SK-N-SH (cell line): ENCODE measurements at regions not wholly inside any gene's neighbourhood (a gene's known extent, or its start where the extent isn't known, plus 50 kb on each side); places are given as distances from the start of the nearest gene placed in this dataset.

ENCODE experiments used
- CTCF ChIA-PET: fragments of 300-600, 350-600 bp; formaldehyde crosslinking; extraction: SDS; loops from one replicate; lab custom pipeline; 2021; lab: Yijun Ruan, JAX
- POLR2A ChIA-PET: fragments of 350-600 bp; sonication (Branson Sonifier 250); formaldehyde crosslinking; extraction: SDS; loops from one replicate; lab custom pipeline; 2020; ENCODE audit warnings: antibody characterized with exemption, inconsistent platforms; lab: Yijun Ruan, JAX
- DNase-seq: peaks from one replicate; pipeline ENCODE4 v3.0.0; 2012
- H2AFZ ChIP-seq: fragments of 200-600 bp; sonication (generic); 2 replicates; pipeline ENCODE4 v1.8.1; 2016; ENCODE audit warnings: antibody characterized with exemption, mild to moderate bottlenecking, low read depth
- H3F3A ChIP-seq: fragments of 200-600 bp; sonication (generic); replicated peaks from 2 replicates; pipeline ENCODE3; 2016; ENCODE audit warnings: antibody characterized with exemption, mild to moderate bottlenecking; ENCODE audit not compliant: insufficient read depth
- H3K27ac ChIP-seq, 2 experiments: fragments of 200-500 bp in 1 of 2; fragments of 200-600 bp in 1 of 2; sonication (Bioruptor generic) in 1 of 2; sonication (generic), shearing (Covaris generic) in 1 of 2; 2 replicates each; pipeline versions ENCODE4 v1.5.1 to v1.6.1; 2014 to 2016; ENCODE audit warnings: low read depth in 2 of 2, inconsistent platforms in 1 of 2, low read length in 1 of 2, mild to moderate bottlenecking in 1 of 2, mixed read lengths in 1 of 2
- H3K27me3 ChIP-seq: fragments of 200-600 bp; sonication (generic), shearing (Covaris generic); 2 replicates; pipeline ENCODE4 v1.6.1; 2016; ENCODE audit warnings: mixed run types; ENCODE audit not compliant: insufficient read depth
- H3K36me3 ChIP-seq, 2 experiments: fragments of 200-500 bp in 1 of 2; fragments of 200-600 bp in 1 of 2; sonication (Bioruptor generic) in 1 of 2; sonication (generic) in 1 of 2; replicated peaks in 1 of 2; 2 replicates each; pipeline versions ENCODE3 to v1.5.1; 2014 to 2016; ENCODE audit warnings: low read length in 1 of 2, mild to moderate bottlenecking in 1 of 2; ENCODE audit not compliant: insufficient read depth in 2 of 2, control insufficient read depth in 1 of 2
- H3K4me1 ChIP-seq, 2 experiments: fragments of 200-500 bp in 1 of 2; fragments of 200-600 bp in 1 of 2; sonication (Bioruptor generic) in 1 of 2; sonication (generic), shearing (Covaris generic) in 1 of 2; 2 replicates each; pipeline versions ENCODE4 v1.5.1 to v1.6.1; 2014 to 2016; ENCODE audit warnings: low read depth in 1 of 2, low read length in 1 of 2, mixed run types in 1 of 2; ENCODE audit not compliant: insufficient read depth in 2 of 2, control insufficient read depth in 1 of 2
- H3K4me2 ChIP-seq: fragments of 200-600 bp; sonication (generic), shearing (Covaris generic); 2 replicates; pipeline ENCODE4 v1.6.1; 2017; ENCODE audit warnings: mixed run types
- H3K4me3 ChIP-seq, 2 experiments: fragments of 200-500 bp in 1 of 2; fragments of 200-600 bp in 1 of 2; sonication (Bioruptor generic) in 1 of 2; sonication (generic), shearing (Covaris generic) in 1 of 2; 2 replicates each; pipeline versions ENCODE4 v1.5.1 to v1.8.1; 2014 to 2016; ENCODE audit warnings: low read depth in 2 of 2, inconsistent platforms in 1 of 2, low read length in 1 of 2, mild to moderate bottlenecking in 1 of 2, mixed read lengths in 1 of 2, moderate library complexity in 1 of 2
- H3K79me2 ChIP-seq: fragments of 200-600 bp; sonication (generic); 2 replicates; pipeline ENCODE4 v1.8.1; 2017; ENCODE audit warnings: mild to moderate bottlenecking; ENCODE audit not compliant: insufficient read depth
- H3K9ac ChIP-seq: fragments of 200-600 bp; sonication (generic); 2 replicates; pipeline ENCODE4 v1.6.1; 2017; ENCODE audit warnings: mixed run types
- H3K9me2 ChIP-seq: fragments of 200-600 bp; sonication (generic); 2 replicates; pipeline ENCODE4 v1.6.1; 2017; ENCODE audit warnings: mixed run types
- H3K9me3 ChIP-seq: fragments of 200-600 bp; sonication (generic); 2 replicates; pipeline ENCODE4 v1.6.1; 2017; ENCODE audit warnings: mixed run types, mild to moderate bottlenecking, moderate library complexity
- H4K20me1 ChIP-seq: fragments of 200-600 bp; sonication (generic); 2 replicates; pipeline ENCODE4 v1.6.1; 2017; ENCODE audit warnings: mild to moderate bottlenecking, mixed run types; ENCODE audit not compliant: insufficient read depth
- CHD2 ChIP-seq: fragments of 150-350 bp; IDR thresholded peaks from 2 replicates; pipeline ENCODE4 v1.6.1; 2018; ENCODE audit warnings: low read length; ENCODE audit not compliant: partially characterized antibody
- EP300 ChIP-seq, 2 experiments: IDR thresholded peaks; 2 replicates each; pipeline versions ENCODE4 v1.4.0 to v1.6.1; 2012; ENCODE audit warnings: borderline replicate concordance in 1 of 2, low read depth in 1 of 2, low read length in 1 of 2
- FOSL2 ChIP-seq: IDR thresholded peaks from 2 replicates; pipeline ENCODE4 v1.4.0; 2012; ENCODE audit warnings: low read depth, mild to moderate bottlenecking, moderate library complexity, borderline replicate concordance
- FOXJ3 ChIP-seq: sonication (generic); formaldehyde crosslinking; IDR thresholded peaks from 2 replicates; pipeline ENCODE4 v1.5.1; 2020; ENCODE audit warnings: mild to moderate bottlenecking, missing genetic modification reagents
- MEF2A ChIP-seq: IDR thresholded peaks from 2 replicates; pipeline ENCODE4 v1.4.0; 2012; ENCODE audit warnings: low read depth, borderline replicate concordance
- MXI1 ChIP-seq: IDR thresholded peaks from 2 replicates; pipeline ENCODE4 v1.6.1; 2012; ENCODE audit warnings: mild to moderate bottlenecking, low read depth, low read length, improper control_type of control experiment
- POLR2AphosphoS5 ChIP-seq: IDR thresholded peaks from 2 replicates; pipeline ENCODE4 v1.6.1; 2012; ENCODE audit warnings: low read depth, low read length
- RCOR1 ChIP-seq: fragments of 150-350 bp; IDR thresholded peaks from 2 replicates; pipeline ENCODE4 v1.6.1; 2017; ENCODE audit warnings: antibody characterized with exemption, low read length
- REST ChIP-seq: IDR thresholded peaks from 2 replicates; pipeline ENCODE4 v1.6.1; 2012; ENCODE audit warnings: mild to moderate bottlenecking, low read depth, low read length, moderate library complexity
- RFX5 ChIP-seq: IDR thresholded peaks from 2 replicates; pipeline ENCODE4 v1.6.1; 2012; ENCODE audit warnings: mild to moderate bottlenecking, improper control_type of control experiment, low read length
- SIN3A ChIP-seq: IDR thresholded peaks from 2 replicates; pipeline ENCODE4 v1.6.1; 2012; ENCODE audit warnings: low read depth, mild to moderate bottlenecking, low read length, moderate library complexity, borderline replicate concordance
- SMC3 ChIP-seq: IDR thresholded peaks from 2 replicates; pipeline ENCODE4 v1.6.1; 2012; ENCODE audit warnings: low read depth, low read length, improper control_type of control experiment
- TCF12 ChIP-seq: IDR thresholded peaks from 2 replicates; pipeline ENCODE4 v1.4.0; 2012
- WGBS: methylation state at CpG from one replicate; pipeline ENCODE4 v1.1.6; 2017; ENCODE audit warnings: low lambda C conversion rate; 5-methylcytosine and 5-hydroxymethylcytosine counted together

- TF ChIP-seq REST = no peak
- TF ChIP-seq TCF12 = no peak
- no peak for TF ChIP-seq SIN3A
- TF ChIP-seq EP300 (IDR thresholded peaks at IDR 0.05; ENCODE audit: borderline replicate concordance in 1 of 2, low read depth in 1 of 2, low read length in 1 of 2) = no peak
- TF ChIP-seq RCOR1 = no peak
- no peak for TF ChIP-seq MEF2A
- TF ChIP-seq, all 33 proteins: peak for 0
Measured at GRCh38 chr4:176593943-176594342, 198.8 kb downstream of the VEGFC start (continued).

- Histone ChIP-seq H3K9me2 (no peaks in the 10 kb centered on the region), H3K4me3 (no peak overlapping the region), H3K4me2 (no peak overlapping the region), H3K27me3 (no peaks in the 10 kb centered on the region; the same call in 1 of the 2 replicates), H2AFZ (no peak overlapping the region), H3K36me3 (no peaks in the 10 kb centered on the region), H3K9ac (no peak overlapping the region), H3F3A (no peaks in the 10 kb centered on the region), H3K9me3 (peaks cover 3% of the 10 kb centered on the region; the same call in 1 of the 2 replicates), H3K27ac (no peak overlapping the region), H3K4me1 (no peaks in the 10 kb centered on the region), H4K20me1 (no peaks in the 10 kb centered on the region), H3K79me2 (no peaks in the 10 kb centered on the region)
- CTCF ChIA-PET = interaction anchor here (1.0 kb wide), 1 partner anchor 17 kb away, joined by 3 read pairs; no protein-coding TSS in a partner anchor
- WGBS = 0% methylated on average over 1 of the region's 1 CpG
- no peak for TF ChIP-seq FOSL2
- POLR2A ChIA-PET = no interaction called here
- DNase-seq = no peak
Measured at GRCh38 chr4:176595257-176595656, 197.5 kb downstream of the VEGFC start.

GRCh38 chr4:176601124-176601523, 191.6 kb downstream of the VEGFC start:
- no peak for DNase-seq
- POLR2A ChIA-PET = no interaction called here
- CTCF ChIA-PET = interaction anchor here (1.3 kb wide), 1 partner anchor 9 kb away, joined by 3 read pairs; no protein-coding TSS in a partner anchor
- Histone ChIP-seq H3K27ac (no peak overlapping the region), H3K4me2 (no peak overlapping the region), H3F3A (no peaks in the 10 kb centered on the region), H3K36me3 (no peaks in the 10 kb centered on the region), H3K9ac (no peak overlapping the region), H3K9me2 (no peaks in the 10 kb centered on the region), H3K4me1 (no peaks in the 10 kb centered on the region), H3K9me3 (peaks cover 3% of the 10 kb centered on the region), H4K20me1 (no peaks in the 10 kb centered on the region), H2AFZ (no peak overlapping the region), H3K27me3 (peaks cover 20% of the 10 kb centered on the region; the same call in 1 of the 2 replicates), H3K79me2 (no peaks in the 10 kb centered on the region), H3K4me3 (no peak overlapping the region)
- TF ChIP-seq CHD2 = no peak
- TF ChIP-seq RFX5 = no peak
- no peak for TF ChIP-seq FOXJ3
- no peak for TF ChIP-seq MEF2A
- TF ChIP-seq POLR2AphosphoS5 = no peak
- no peak for TF ChIP-seq MXI1
- TF ChIP-seq SMC3 = no peak
- no peak for TF ChIP-seq EP300 (IDR thresholded peaks at IDR 0.05; ENCODE audit: borderline replicate concordance in 1 of 2, low read depth in 1 of 2, low read length in 1 of 2)
- 50% methylated on average over 6 of the region's 9 CpGs for WGBS
